Endothelial cell of umbilical vein (primary cell): ENCODE measurements at regions not wholly inside any gene's neighbourhood (a gene's known extent, or its start where the extent isn't known, plus 50 kb on each side); places are given as distances from the start of the nearest gene placed in this dataset.

Experiments used
- BruUV-seq: library from RNA; stranded (reverse); fragments of 400-500 nt; replicated peaks from 2 replicates; lab custom pipeline; 2021; lab: Mats Ljungman, UMichigan
- CTCF ChIA-PET: fragments of 300-600, 350-600 bp; sonication (Branson Sonifier 250); formaldehyde crosslinking; loops from one replicate; lab custom pipeline; 2021; ENCODE audit warnings: antibody characterized with exemption, inconsistent platforms; lab: Charles Lee
- POLR2A ChIA-PET: fragments of 300-600, 350-600 bp; sonication (Branson Sonifier 250); formaldehyde crosslinking; loops from one replicate; lab custom pipeline; 2021; ENCODE audit warnings: antibody characterized with exemption, inconsistent platforms; lab: Charles Lee
- DNase-seq: peaks from one replicate; pipeline ENCODE4 v3.0.0-alpha.2; 2011; ENCODE audit warnings: low read depth, low spot score
- FAIRE-seq: peaks from 2 replicates; lab custom pipeline; 2011; peaks lifted over from hg19 to GRCh38; lab: Jason Lieb, UNC
- H2AFZ ChIP-seq: 2 replicates; pipeline ENCODE4 v1.6.0; 2012; ENCODE audit warnings: low read depth, low read length, control low read depth, inconsistent platforms
- H3K27ac ChIP-seq: 2 replicates; pipeline ENCODE4 v1.5.1; 2011; ENCODE audit warnings: low read depth, mild to moderate bottlenecking, control low read depth, low read length, moderate library complexity; ENCODE audit not compliant: insufficient read depth
- H3K27me3 ChIP-seq, 2 experiments: 2 replicates each; pipeline versions ENCODE4 v1.6.0 to v1.6.1; 2011; ENCODE audit warnings: low read length in 2 of 2, mixed read lengths in 1 of 2; ENCODE audit not compliant: control insufficient read depth in 2 of 2, insufficient read depth in 2 of 2
- H3K36me3 ChIP-seq, 2 experiments: 2 replicates in 1 of 2; 3 replicates in 1 of 2; pipeline ENCODE4 v1.5.1; 2011; ENCODE audit warnings: low read length in 2 of 2, mild to moderate bottlenecking in 1 of 2, moderate library complexity in 1 of 2; ENCODE audit not compliant: control insufficient read depth in 2 of 2, insufficient read depth in 2 of 2; ENCODE audit errors: extremely low read depth in 1 of 2
- H3K4me1 ChIP-seq: 3 replicates; pipeline ENCODE4 v1.5.1; 2011; ENCODE audit warnings: mild to moderate bottlenecking, low read length; ENCODE audit not compliant: control insufficient read depth, insufficient read depth; ENCODE audit errors: extremely low read depth
- H3K4me2 ChIP-seq: 2 replicates; pipeline ENCODE4 v1.6.1; 2011; ENCODE audit warnings: low read length, control low read depth, mixed read lengths; ENCODE audit not compliant: insufficient read depth
- H3K4me3 ChIP-seq, 3 experiments: fragments of 200-600 bp in 1 of 3; sonication (generic), shearing (Covaris generic) in 1 of 3; replicated peaks in 1 of 3; 2 replicates each; pipeline ENCODE4 v1.5.1; 2011 to 2016; ENCODE audit warnings: control low read depth in 3 of 3, low read length in 3 of 3, mild to moderate bottlenecking in 2 of 3, inconsistent platforms in 1 of 3, low read depth in 1 of 3, moderate library complexity in 1 of 3; ENCODE audit not compliant: insufficient read depth in 1 of 3
- H3K79me2 ChIP-seq: 2 replicates; pipeline ENCODE4 v1.6.0; 2012; ENCODE audit warnings: low read length, inconsistent platforms; ENCODE audit not compliant: control insufficient read depth, insufficient read depth
- H3K9ac ChIP-seq: replicated peaks from 2 replicates; pipeline ENCODE3; 2011; ENCODE audit warnings: low read length, control low read depth; ENCODE audit not compliant: insufficient read depth; ENCODE audit errors: extremely low read depth
- H3K9me1 ChIP-seq: replicated peaks from 3 replicates; pipeline ENCODE4 v1.6.0; 2011; ENCODE audit warnings: mild to moderate bottlenecking, low read length; ENCODE audit not compliant: control insufficient read depth, insufficient read depth; ENCODE audit errors: extremely low read depth
- H3K9me3 ChIP-seq: replicated peaks from 2 replicates; pipeline ENCODE4 v1.5.1; 2012; ENCODE audit warnings: low read length, inconsistent platforms; ENCODE audit not compliant: control insufficient read depth, insufficient read depth
- H4K20me1 ChIP-seq: replicated peaks from 2 replicates; pipeline ENCODE3; 2011; ENCODE audit warnings: mild to moderate bottlenecking, low read length; ENCODE audit not compliant: control insufficient read depth, insufficient read depth; ENCODE audit errors: extremely low read depth
- FOS ChIP-seq: IDR thresholded peaks from 2 replicates; pipeline ENCODE4 v1.6.1; 2011; ENCODE audit warnings: mild to moderate bottlenecking, low read length, moderate library complexity, borderline replicate concordance; ENCODE audit not compliant: insufficient read depth
- JUN ChIP-seq: IDR thresholded peaks from 2 replicates; pipeline ENCODE4 v1.6.1; 2011; ENCODE audit warnings: borderline replicate concordance, low read depth; ENCODE audit not compliant: insufficient read length, insufficient read depth
- POLR2AphosphoS5 ChIP-seq: IDR thresholded peaks from 2 replicates; pipeline ENCODE4 v1.6.1; 2012; ENCODE audit warnings: low read depth, mild to moderate bottlenecking, control low read depth, low read length, moderate library complexity; ENCODE audit not compliant: insufficient read depth
- dilution Hi-C: fragments of 300-500 bp; cut with MboI; formaldehyde crosslinking; loops from one replicate; pipeline ENCODE4 v1.15.0; 2019; ENCODE audit warnings: low sequenced_read_pairs; ENCODE audit not compliant: extremely low pct_ligation_motif_present
- intact Hi-C: fragments of 100-400 bp; cut with micrococcal nuclease; formaldehyde crosslinking; loops from one replicate; pipeline ENCODE4 v1.10.0; 2022

GRCh38 chr3:152128356-152128755 lies 140.4 kb upstream of the MBNL1 start:
- Histone ChIP-seq H3K27ac (no peak overlapping the region), H3K79me2 (no peaks in the 10 kb centered on the region), H3K4me1 (no peaks in the 10 kb centered on the region), H3K9me1 (no peaks in the 10 kb centered on the region), H3K36me3 (no peaks in the 10 kb centered on the region), H4K20me1 (no peaks in the 10 kb centered on the region), H2AFZ (no peak overlapping the region), H3K9me3 (no peaks in the 10 kb centered on the region), H3K9ac (no peak overlapping the region), H3K27me3 (no peaks in the 10 kb centered on the region), H3K4me2 (no peak overlapping the region), H3K4me3 (no peak overlapping the region)
- BruUV-seq = no TSS peak
- DNase-seq (no peak), FAIRE-seq (no peak)
- CTCF ChIA-PET = no interaction called here
- dilution Hi-C loops = no loop called here
- POLR2A ChIA-PET = no interaction called here
- intact Hi-C loops = no loop called here
- TF ChIP-seq JUN (no peak), FOS (no peak), POLR2AphosphoS5 (no peak)

GRCh38 chr3:152139651-152140050 lies 129.1 kb upstream of the MBNL1 start:
- H3K4me2 ChIP-seq = no peak overlapping the region
- peaks cover 5% of the 10 kb centered on the region for H3K4me1 ChIP-seq
- no peak overlapping the region for H3K27ac ChIP-seq
- dilution Hi-C loops = no loop called here
- no peak overlapping the region for H2AFZ ChIP-seq
- intact Hi-C loops = loop anchor here (5.0 kb wide), 1 partner anchor 128 kb away; the partner anchor contains the start of gene MBNL1
- TF ChIP-seq JUN = no peak
- H3K36me3 ChIP-seq = no peaks in the 10 kb centered on the region
- no peaks in the 10 kb centered on the region for H3K9me1 ChIP-seq
- H3K79me2 ChIP-seq = no peaks in the 10 kb centered on the region
- ChIA-PET CTCF (interaction anchor here (1.3 kb wide), 1 partner anchor 114 kb away, joined by 3 read pairs; no protein-coding TSS in a partner anchor), POLR2A (no interaction called here)
- no peaks in the 10 kb centered on the region for H3K27me3 ChIP-seq
- H3K9ac ChIP-seq = no peak overlapping the region
- H3K4me3 ChIP-seq = no peak overlapping the region
- H3K9me3 ChIP-seq = no peaks in the 10 kb centered on the region
- DNase-seq (no peak), FAIRE-seq (no peak)
- H4K20me1 ChIP-seq = no peaks in the 10 kb centered on the region
- no TSS peak for BruUV-seq
